Smooth muscle cell (in vitro differentiated cells): ENCODE measurements at regions not wholly inside any gene's neighbourhood (a gene's known extent, or its start where the extent isn't known, plus 50 kb on each side); places are given as distances from the start of the nearest gene placed in this dataset.

ENCODE experiments used
- DNase-seq: peaks from one replicate; lab custom pipeline; 2025; ENCODE audit not compliant: unreplicated experiment; lab: John Stamatoyannopoulos, UW
- H2AFZ ChIP-seq: fragments of 200-600 bp; sonication (generic); 2 replicates; pipeline ENCODE4 v1.6.0; 2016; ENCODE audit warnings: antibody characterized with exemption, low read depth, mild to moderate bottlenecking
- H3F3A ChIP-seq: fragments of 200-600 bp; sonication (generic); 2 replicates; pipeline ENCODE4 v1.6.0; 2017; ENCODE audit warnings: antibody characterized with exemption, low read depth
- H3K27ac ChIP-seq: fragments of 200-600 bp; sonication (generic); 2 replicates; pipeline ENCODE4 v1.5.1; 2016; ENCODE audit warnings: low read depth, mild to moderate bottlenecking
- H3K27me3 ChIP-seq: fragments of 200-600 bp; sonication (generic); 2 replicates; pipeline ENCODE4 v1.6.1; 2016; ENCODE audit warnings: low read depth, mild to moderate bottlenecking
- H3K36me3 ChIP-seq: fragments of 200-600 bp; sonication (generic); 2 replicates; pipeline ENCODE4 v1.5.1; 2016; ENCODE audit warnings: low read depth
- H3K4me1 ChIP-seq: fragments of 200-600 bp; sonication (generic); 2 replicates; pipeline ENCODE4 v1.5.1; 2016; ENCODE audit warnings: low read depth
- H3K4me2 ChIP-seq: fragments of 200-600 bp; sonication (generic); 2 replicates; pipeline ENCODE4 v1.6.0; 2016; ENCODE audit warnings: mild to moderate bottlenecking
- H3K4me3 ChIP-seq: fragments of 200-600 bp; sonication (generic); 2 replicates; pipeline ENCODE4 v1.5.1; 2016; ENCODE audit warnings: mild to moderate bottlenecking
- H3K79me2 ChIP-seq: fragments of 200-600 bp; sonication (generic); 2 replicates; pipeline ENCODE4 v1.6.0; 2016; ENCODE audit warnings: low read depth, mild to moderate bottlenecking
- H3K9ac ChIP-seq: fragments of 200-600 bp; sonication (generic); 2 replicates; pipeline ENCODE4 v1.6.0; 2016; ENCODE audit warnings: low read depth
- H3K9me3 ChIP-seq: fragments of 200-600 bp; sonication (generic); replicated peaks from 2 replicates; pipeline ENCODE4 v1.5.1; 2016; ENCODE audit warnings: low read depth
- H4K20me1 ChIP-seq: fragments of 200-600 bp; sonication (generic); 2 replicates; pipeline ENCODE4 v1.6.0; 2016; ENCODE audit warnings: low read depth
- WGBS: methylation state at CpG from one replicate; pipeline ENCODE4 v1.1.7; 2016; ENCODE audit warnings: low lambda C conversion rate; 5-methylcytosine and 5-hydroxymethylcytosine counted together
- TF ChIP-seq, protein P1 (sequence below): fragments of 200-600 bp; sonication (generic); IDR thresholded peaks from 2 replicates; pipeline ENCODE4 v1.5.1; 2017; ENCODE audit warnings: borderline replicate concordance, mild to moderate bottlenecking, antibody characterized with exemption; ENCODE audit not compliant: insufficient read depth, poor library complexity, severe bottlenecking

DNA sequence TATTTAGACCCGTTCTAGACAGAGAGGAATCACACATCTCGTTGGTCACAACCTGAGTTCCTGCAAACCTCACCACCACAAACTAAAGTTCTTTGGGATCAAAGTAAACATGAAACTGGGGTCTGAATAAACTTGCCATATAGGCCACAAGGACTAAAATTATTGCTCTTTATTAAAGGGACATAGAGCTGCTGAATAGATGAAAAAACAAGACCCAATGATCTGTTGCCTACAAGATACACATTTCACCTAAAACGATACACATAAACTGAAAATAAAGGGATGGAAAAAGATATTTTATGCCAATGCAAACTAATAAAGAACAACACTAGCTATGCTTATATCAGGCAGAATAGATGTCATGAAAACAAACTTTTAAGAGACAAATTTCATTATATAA lies 623.0 kb downstream of the TBC1D32 start:
- H3K9ac ChIP-seq: no peak overlapping the region
- H3K79me2 ChIP-seq: no peaks in the 10 kb centered on the region
- no peaks in the 10 kb centered on the region for H3F3A ChIP-seq
- no peak overlapping the region for H3K4me2 ChIP-seq
- no peak overlapping the region for H2AFZ ChIP-seq
- no peak overlapping the region for H3K27ac ChIP-seq
- H3K36me3 ChIP-seq: no peaks in the 10 kb centered on the region
- no peak for DNase-seq
- no peaks in the 10 kb centered on the region for H4K20me1 ChIP-seq
- WGBS: 85% methylated on average over 3 of the region's 3 CpGs
- H3K27me3 ChIP-seq: no peaks in the 10 kb centered on the region
- H3K4me3 ChIP-seq: no peak overlapping the region
- no peaks in the 10 kb centered on the region for H3K4me1 ChIP-seq
- TF ChIP-seq, protein P1, sequence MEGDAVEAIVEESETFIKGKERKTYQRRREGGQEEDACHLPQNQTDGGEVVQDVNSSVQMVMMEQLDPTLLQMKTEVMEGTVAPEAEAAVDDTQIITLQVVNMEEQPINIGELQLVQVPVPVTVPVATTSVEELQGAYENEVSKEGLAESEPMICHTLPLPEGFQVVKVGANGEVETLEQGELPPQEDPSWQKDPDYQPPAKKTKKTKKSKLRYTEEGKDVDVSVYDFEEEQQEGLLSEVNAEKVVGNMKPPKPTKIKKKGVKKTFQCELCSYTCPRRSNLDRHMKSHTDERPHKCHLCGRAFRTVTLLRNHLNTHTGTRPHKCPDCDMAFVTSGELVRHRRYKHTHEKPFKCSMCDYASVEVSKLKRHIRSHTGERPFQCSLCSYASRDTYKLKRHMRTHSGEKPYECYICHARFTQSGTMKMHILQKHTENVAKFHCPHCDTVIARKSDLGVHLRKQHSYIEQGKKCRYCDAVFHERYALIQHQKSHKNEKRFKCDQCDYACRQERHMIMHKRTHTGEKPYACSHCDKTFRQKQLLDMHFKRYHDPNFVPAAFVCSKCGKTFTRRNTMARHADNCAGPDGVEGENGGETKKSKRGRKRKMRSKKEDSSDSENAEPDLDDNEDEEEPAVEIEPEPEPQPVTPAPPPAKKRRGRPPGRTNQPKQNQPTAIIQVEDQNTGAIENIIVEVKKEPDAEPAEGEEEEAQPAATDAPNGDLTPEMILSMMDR: no peak
- no peaks in the 10 kb centered on the region for H3K9me3 ChIP-seq

DNA sequence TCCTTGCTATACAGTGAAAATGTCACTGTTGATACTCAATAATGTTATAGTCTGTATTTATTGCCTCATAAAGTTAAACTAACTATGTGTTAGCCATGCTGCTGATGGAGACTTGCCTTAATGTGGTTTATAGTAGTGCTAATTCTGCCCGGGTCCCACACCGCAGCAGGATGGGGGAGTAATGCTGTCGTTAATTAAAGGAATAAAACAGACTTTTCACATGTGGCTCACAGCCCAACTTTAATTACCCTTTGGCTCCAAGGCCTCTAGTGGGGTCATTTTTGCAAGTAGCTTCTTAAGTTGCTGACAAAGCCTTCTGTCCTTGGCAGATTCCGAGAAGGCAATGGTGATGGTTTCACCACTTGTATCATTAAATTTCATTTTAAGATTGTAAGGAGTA lies 634.3 kb downstream of the TBC1D32 start:
- Histone ChIP-seq H3K4me1 (no peaks in the 10 kb centered on the region), H3K9me3 (no peaks in the 10 kb centered on the region), H2AFZ (no peak overlapping the region), H3K36me3 (no peaks in the 10 kb centered on the region), H3F3A (no peaks in the 10 kb centered on the region), H3K4me3 (no peak overlapping the region), H3K9ac (no peak overlapping the region), H3K27me3 (no peaks in the 10 kb centered on the region), H4K20me1 (no peaks in the 10 kb centered on the region), H3K79me2 (no peaks in the 10 kb centered on the region), H3K4me2 (no peak overlapping the region), H3K27ac (no peak overlapping the region)
- 57% methylated on average over 4 of the region's 4 CpGs for WGBS
- DNase-seq: no peak
- TF ChIP-seq, protein P1: no peak

DNA sequence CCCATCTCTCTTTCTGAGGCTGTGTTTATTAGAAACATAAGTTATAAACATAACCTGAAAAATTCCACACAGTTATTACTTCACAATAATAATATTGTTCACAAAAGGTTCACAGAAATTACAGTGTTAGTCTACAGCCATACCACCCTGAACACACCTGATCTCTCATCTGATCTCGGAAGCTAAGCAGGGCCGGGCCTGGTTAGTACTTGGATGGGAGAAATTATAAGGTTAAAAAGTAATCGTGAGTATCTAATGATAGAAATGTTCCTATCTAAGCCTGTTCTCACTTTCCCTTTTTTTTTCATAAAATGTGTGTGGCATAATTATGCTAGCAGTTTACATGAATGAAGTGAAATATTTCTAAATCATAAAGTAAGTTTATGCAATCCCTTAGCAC lies 647.8 kb downstream of the TBC1D32 start:
- Histone ChIP-seq H3K9me3 (no peaks in the 10 kb centered on the region), H4K20me1 (no peaks in the 10 kb centered on the region), H3K4me2 (no peak overlapping the region), H3K4me1 (no peaks in the 10 kb centered on the region), H3K9ac (no peak overlapping the region), H2AFZ (no peak overlapping the region), H3F3A (no peaks in the 10 kb centered on the region), H3K4me3 (no peak overlapping the region), H3K27ac (no peak overlapping the region), H3K36me3 (no peaks in the 10 kb centered on the region), H3K79me2 (no peaks in the 10 kb centered on the region), H3K27me3 (no peaks in the 10 kb centered on the region)
- TF ChIP-seq, protein P1: no peak
- no peak for DNase-seq
- 94% methylated on average over 3 of the region's 3 CpGs for WGBS

DNA sequence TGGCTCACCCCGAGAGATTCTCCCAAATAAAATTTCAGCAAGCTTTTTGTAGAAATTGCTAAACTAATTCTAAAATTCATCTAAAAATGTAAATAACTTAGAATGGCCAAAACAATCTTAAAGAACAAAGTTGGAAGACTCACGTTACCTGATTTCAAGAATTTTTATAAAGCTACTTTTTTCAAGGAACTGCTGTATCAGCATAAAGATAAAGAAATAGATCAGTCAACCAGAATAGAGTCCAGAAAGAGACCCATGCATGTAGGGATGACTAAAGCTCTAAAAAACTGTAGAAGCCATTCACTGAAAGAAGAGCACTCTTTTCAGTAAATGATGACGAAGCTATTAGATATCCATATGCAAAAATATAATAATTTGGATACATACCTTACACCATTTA lies 652.1 kb downstream of the TBC1D32 start:
- Histone ChIP-seq H3K4me1 (no peaks in the 10 kb centered on the region), H3K79me2 (no peaks in the 10 kb centered on the region), H3K4me2 (no peak overlapping the region), H4K20me1 (no peaks in the 10 kb centered on the region), H3K4me3 (no peak overlapping the region), H3F3A (no peaks in the 10 kb centered on the region), H2AFZ (no peak overlapping the region), H3K36me3 (no peaks in the 10 kb centered on the region), H3K9me3 (no peaks in the 10 kb centered on the region), H3K27ac (no peak overlapping the region), H3K27me3 (no peaks in the 10 kb centered on the region), H3K9ac (no peak overlapping the region)
- 87% methylated on average over 3 of the region's 3 CpGs for WGBS
- TF ChIP-seq, protein P1: no peak
- DNase-seq: no peak
